ENCODE measurements at regions not wholly inside any gene's neighbourhood (a gene's known extent, or its start where the extent isn't known, plus 50 kb on each side); places are given as distances from the start of the nearest gene placed in this dataset.

DNA sequence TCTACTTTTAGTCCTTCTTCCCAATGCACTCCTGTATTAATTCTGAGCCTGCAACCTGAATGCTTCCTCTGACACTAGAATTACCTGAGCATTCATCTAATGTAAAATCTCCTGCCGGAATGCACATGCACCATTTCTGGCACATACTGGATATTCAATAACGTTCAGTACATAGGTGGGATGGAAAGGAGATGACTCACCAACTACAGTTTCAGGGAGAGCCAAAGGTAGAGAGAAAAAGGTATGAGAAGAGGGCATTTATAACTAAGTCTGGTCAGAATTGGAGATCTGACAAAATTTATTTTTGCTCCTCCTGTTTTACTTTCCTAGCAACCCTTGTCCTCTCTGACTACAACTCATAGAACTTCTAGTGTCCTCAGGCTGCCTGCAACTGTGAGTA lies 1954.1 kb upstream of the CELF4 start:
- no peak for TF ChIP-seq POLR2A (IDR thresholded peaks at IDR 0.05)
- no peak for TF ChIP-seq POLR2AphosphoS5 (IDR thresholded peaks at IDR 0.05)
- TF ChIP-seq, protein P1, sequence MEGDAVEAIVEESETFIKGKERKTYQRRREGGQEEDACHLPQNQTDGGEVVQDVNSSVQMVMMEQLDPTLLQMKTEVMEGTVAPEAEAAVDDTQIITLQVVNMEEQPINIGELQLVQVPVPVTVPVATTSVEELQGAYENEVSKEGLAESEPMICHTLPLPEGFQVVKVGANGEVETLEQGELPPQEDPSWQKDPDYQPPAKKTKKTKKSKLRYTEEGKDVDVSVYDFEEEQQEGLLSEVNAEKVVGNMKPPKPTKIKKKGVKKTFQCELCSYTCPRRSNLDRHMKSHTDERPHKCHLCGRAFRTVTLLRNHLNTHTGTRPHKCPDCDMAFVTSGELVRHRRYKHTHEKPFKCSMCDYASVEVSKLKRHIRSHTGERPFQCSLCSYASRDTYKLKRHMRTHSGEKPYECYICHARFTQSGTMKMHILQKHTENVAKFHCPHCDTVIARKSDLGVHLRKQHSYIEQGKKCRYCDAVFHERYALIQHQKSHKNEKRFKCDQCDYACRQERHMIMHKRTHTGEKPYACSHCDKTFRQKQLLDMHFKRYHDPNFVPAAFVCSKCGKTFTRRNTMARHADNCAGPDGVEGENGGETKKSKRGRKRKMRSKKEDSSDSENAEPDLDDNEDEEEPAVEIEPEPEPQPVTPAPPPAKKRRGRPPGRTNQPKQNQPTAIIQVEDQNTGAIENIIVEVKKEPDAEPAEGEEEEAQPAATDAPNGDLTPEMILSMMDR (IDR thresholded peaks at IDR 0.05) = no peak
